ENCODE measurements at regions not wholly inside any gene's neighbourhood (a gene's known extent, or its start where the extent isn't known, plus 50 kb on each side); places are given as distances from the start of the nearest gene placed in this dataset.

- H4K8ac ChIP-seq (ENCODE audit: extremely low read depth, insufficient read depth, low read length): no peak overlapping the region
Observed at GRCh38 chr9:27628311-27628710, 55.0 kb upstream of the C9orf72 start.

More at GRCh38 chr9:27628311-27628710, 55.0 kb upstream of the C9orf72 start:
- Histone ChIP-seq H3K36me3 (ENCODE audit: control insufficient read depth in 2 of 4, insufficient read depth in 4 of 4, low read length in 3 of 4) (no peaks in the 10 kb centered on the region), H2BK120ac (replicated peaks; ENCODE audit: low read depth, low read length) (no peak overlapping the region), H3K14ac (ENCODE audit: insufficient read length) (no peak overlapping the region), H3K18ac (ENCODE audit: extremely low read depth, low read length) (no peak overlapping the region), H2BK15ac (ENCODE audit: low read length) (no peak overlapping the region), H4K5ac (ENCODE audit: insufficient read length, low read depth, low read length) (no peak overlapping the region), H4K91ac (replicated peaks; ENCODE audit: insufficient read length, low read length) (no peak overlapping the region), H3K79me1 (ENCODE audit: low read depth, low read length) (no peaks in the 10 kb centered on the region), H3K27me3 (replicated peaks in 1 of 4; ENCODE audit: control insufficient read depth in 3 of 4, extremely low read depth in 1 of 4, insufficient read depth in 3 of 4, low read length in 3 of 4) (no peaks in the 10 kb centered on the region), H2AK5ac (ENCODE audit: low read depth, low read length) (no peak overlapping the region), H3K79me2 (ENCODE audit: control insufficient read depth in 1 of 2, insufficient read depth in 2 of 2, low read length in 2 of 2) (no peaks in the 10 kb centered on the region), H3K9ac (replicated peaks in 1 of 4; ENCODE audit: extremely low read depth in 1 of 4, low read depth in 3 of 4, low read length in 3 of 4) (no peak overlapping the region), H3K4ac (replicated peaks; ENCODE audit: insufficient read length, low read depth, low read length) (no peak overlapping the region), H2AFZ (ENCODE audit: low read length) (no peak overlapping the region), H3K4me2 (ENCODE audit: insufficient read depth in 1 of 2, low read depth in 2 of 2, low read length in 2 of 2) (no peak overlapping the region), H2BK12ac (ENCODE audit: low read depth, low read length) (no peak overlapping the region), H4K20me1 (replicated peaks in 1 of 2; ENCODE audit: control insufficient read depth in 1 of 2, insufficient read depth in 2 of 2, low read length in 2 of 2) (no peaks in the 10 kb centered on the region), H2BK20ac (ENCODE audit: low read length) (no peak overlapping the region), H3K56ac (replicated peaks; ENCODE audit: insufficient read length, low read depth, low read length) (no peak overlapping the region), H2BK5ac (ENCODE audit: low read depth, low read length) (no peak overlapping the region), H3K23me2 (ENCODE audit: low read depth, low read length) (no peaks in the 10 kb centered on the region), H3K9me3 (ENCODE audit: insufficient read depth in 2 of 2, low read depth in 1 of 2, low read length in 1 of 2) (no peaks in the 10 kb centered on the region), H3K23ac (ENCODE audit: insufficient read length) (no peak overlapping the region), H3K4me1 (replicated peaks in 1 of 4; ENCODE audit: control insufficient read depth in 3 of 4, insufficient read depth in 4 of 4, low read length in 3 of 4) (peaks cover 0 to 4% (median 2%) of the 10 kb centered on the region in 4 experiments; a peak in 2 of 7 replicates), H3K4me3 (ENCODE audit: extremely low read depth in 1 of 4, insufficient read depth in 2 of 4, low read depth in 3 of 4, low read length in 4 of 4) (no peak overlapping the region), H3K27ac (ENCODE audit: low read depth, low read length) (no peak overlapping the region)
- DNase-seq (ENCODE audit: low read depth in 1 of 2, low spot score in 2 of 2) (no peak), FAIRE-seq (no peak)
- CTCF ChIA-PET (ENCODE audit: partially characterized antibody): no interaction called here
- POLR2A ChIA-PET (ENCODE audit: partially characterized antibody): no interaction called here
- TF ChIP-seq ASH2L (IDR thresholded peaks at IDR 0.05; ENCODE audit: low read length) (no peak), GABPA (IDR thresholded peaks at IDR 0.05; ENCODE audit: borderline replicate concordance, insufficient read depth, low read length) (no peak), FOSL1 (IDR thresholded peaks at IDR 0.05; ENCODE audit: insufficient read depth, low read depth, low read length) (no peak), POLR2A (IDR thresholded peaks at IDR 0.05; ENCODE audit: control extremely low read depth in 1 of 2, low read depth in 2 of 2, low read length in 2 of 2) (no peak), KDM4A (IDR thresholded peaks at IDR 0.05; ENCODE audit: low read depth, low read length, severe bottlenecking) (no peak), EP300 (IDR thresholded peaks at IDR 0.05; ENCODE audit: borderline replicate concordance in 1 of 2, low read depth in 2 of 2, low read length in 2 of 2) (no peak), MAFK (IDR thresholded peaks at IDR 0.05; ENCODE audit: low read depth, low read length) (no peak), CHD1 (IDR thresholded peaks at IDR 0.05; ENCODE audit: low read depth, low read length) (no peak)
